Panc1 (cell line): ENCODE measurements at regions not wholly inside any gene's neighbourhood (a gene's known extent, or its start where the extent isn't known, plus 50 kb on each side); places are given as distances from the start of the nearest gene placed in this dataset.

Source experiments
- CTCF ChIP-seq: fragments of 450-650 bp; IDR thresholded peaks from 2 replicates; pipeline ENCODE4 v1.5.1; 2017; ENCODE audit warnings: mild to moderate bottlenecking
- POLR2AphosphoS5 ChIP-seq: IDR thresholded peaks from 2 replicates; pipeline ENCODE4 v1.6.1; 2012; ENCODE audit warnings: mild to moderate bottlenecking, low read depth, low read length, moderate library complexity
- REST ChIP-seq, 2 experiments: IDR thresholded peaks; 2 replicates each; pipeline ENCODE4 v1.6.1; 2011 to 2012; ENCODE audit warnings: low read depth in 2 of 2, control low read depth in 1 of 2, low read length in 1 of 2, mild to moderate bottlenecking in 1 of 2, moderate library complexity in 1 of 2; ENCODE audit not compliant: insufficient read depth in 1 of 2
- SIN3A ChIP-seq: IDR thresholded peaks from 2 replicates; pipeline ENCODE4 v1.6.1; 2012; ENCODE audit warnings: low read depth, mild to moderate bottlenecking, low read length, moderate library complexity, borderline replicate concordance; ENCODE audit not compliant: insufficient read depth
- TCF7L2 ChIP-seq: IDR thresholded peaks from 2 replicates; pipeline ENCODE4 v1.6.1; 2011; ENCODE audit warnings: mild to moderate bottlenecking, low read depth, low read length, inconsistent platforms

GRCh38 chr5:116824751-116825438, 250.3 kb upstream of the SEMA6A start:
- TF ChIP-seq CTCF: no peak
- TF ChIP-seq POLR2AphosphoS5: no peak
- TF ChIP-seq TCF7L2: no peak
- TF ChIP-seq SIN3A: no peak
- no peak for TF ChIP-seq REST (IDR thresholded peaks at IDR 0.05; ENCODE audit: insufficient read depth in 1 of 2, low read depth in 2 of 2, low read length in 1 of 2)
